ENCODE measurements at regions not wholly inside any gene's neighbourhood (a gene's known extent, or its start where the extent isn't known, plus 50 kb on each side); places are given as distances from the start of the nearest gene placed in this dataset.

DNA sequence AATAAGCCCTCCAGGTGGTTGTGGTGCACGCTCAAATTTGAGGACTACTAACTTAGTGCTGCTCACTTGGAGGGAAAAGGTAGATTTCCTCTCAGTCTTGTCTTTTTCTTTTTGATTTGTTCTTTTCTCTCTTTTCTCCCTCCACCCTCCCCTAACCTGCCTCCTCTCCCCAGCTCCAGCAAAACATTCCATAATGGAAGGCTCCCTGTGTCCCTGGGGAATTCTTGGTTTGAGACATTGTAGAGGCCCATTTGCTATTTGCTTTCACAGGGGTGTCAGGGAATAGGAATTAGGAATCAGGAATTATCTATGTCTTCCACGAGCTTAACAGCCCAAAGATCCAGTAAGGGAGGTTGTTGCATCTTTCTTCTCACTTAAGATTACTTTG, 136.8 kb upstream of the UMPS start:
- TF ChIP-seq POLR2A (IDR thresholded peaks at IDR 0.05) (no peak), CTCF (IDR thresholded peaks at IDR 0.05) (no peak), EP300 (IDR thresholded peaks at IDR 0.05) (no peak)
